ENCODE measurements at regions not wholly inside any gene's neighbourhood (a gene's known extent, or its start where the extent isn't known, plus 50 kb on each side); places are given as distances from the start of the nearest gene placed in this dataset.

- TF ChIP-seq CTCF (IDR thresholded peaks at IDR 0.05) (no peak), ZFX (IDR thresholded peaks at IDR 0.05; ENCODE audit: borderline replicate concordance) (no peak)
- H3K27ac ChIP-seq, result no peak overlapping the region
Measured at GRCh38 chr7:22574754-22575520, 74.9 kb upstream of the STEAP1B start.

DNA sequence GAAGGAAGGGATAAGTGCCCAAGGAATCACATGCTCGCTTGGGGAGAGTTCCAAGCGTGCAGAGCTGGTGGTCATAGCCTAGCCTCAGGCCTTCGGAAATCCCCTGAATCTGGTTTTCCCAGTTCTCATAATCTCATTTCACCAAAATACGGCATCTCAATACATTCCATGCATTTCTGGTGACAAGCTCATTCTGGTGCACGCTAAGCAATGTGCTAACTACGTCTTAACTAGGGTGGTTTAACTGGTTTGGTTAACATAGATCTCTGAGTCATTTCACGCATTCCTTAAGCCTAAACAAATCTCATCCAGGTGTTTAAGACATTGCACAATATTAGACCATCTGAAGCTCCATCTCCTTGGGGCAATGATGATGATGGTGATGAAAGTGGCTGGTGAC is 72.9 kb upstream of the STEAP1B start:
- TF ChIP-seq ZFX (IDR thresholded peaks at IDR 0.05; ENCODE audit: borderline replicate concordance) (no peak), CTCF (IDR thresholded peaks at IDR 0.05) (no peak)
- H3K27ac ChIP-seq, result no peak overlapping the region

- no peak overlapping the region for H3K27ac ChIP-seq
- TF ChIP-seq CTCF (IDR thresholded peaks at IDR 0.05) (no peak), ZFX (IDR thresholded peaks at IDR 0.05; ENCODE audit: borderline replicate concordance) (no peak)
Measured at GRCh38 chr7:22572292-22572691, 72.3 kb upstream of the STEAP1B start.

DNA sequence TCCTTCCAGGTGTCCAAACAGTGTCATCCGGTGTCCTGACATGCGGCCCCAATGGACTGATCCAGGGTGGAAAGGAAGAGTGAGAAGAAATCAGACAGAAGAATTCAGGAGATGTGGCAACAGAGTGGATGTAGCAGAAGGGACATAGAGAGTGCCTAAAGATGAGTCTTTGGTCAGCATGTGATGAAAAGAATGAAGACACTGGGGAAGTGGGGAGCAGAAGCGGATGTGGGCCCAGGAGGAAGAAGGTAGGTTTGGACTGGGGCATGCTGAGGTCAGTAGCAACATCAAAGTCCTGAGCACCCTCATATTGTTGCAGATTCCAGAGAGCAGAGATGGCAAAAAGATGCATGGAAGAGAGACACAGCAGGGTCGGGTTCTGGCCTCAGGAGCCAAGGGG is 71.8 kb upstream of the STEAP1B start:
- no peak overlapping the region for H3K27ac ChIP-seq
- TF ChIP-seq ZFX (IDR thresholded peaks at IDR 0.05; ENCODE audit: borderline replicate concordance) (no peak), CTCF (IDR thresholded peaks at IDR 0.05) (no peak)

- TF ChIP-seq ZFX (IDR thresholded peaks at IDR 0.05; ENCODE audit: borderline replicate concordance) (no peak), CTCF (IDR thresholded peaks at IDR 0.05) (no peak)
- no peak overlapping the region for H3K27ac ChIP-seq
Measured at GRCh38 chr7:22569586-22570321, 69.8 kb upstream of the STEAP1B start.

DNA sequence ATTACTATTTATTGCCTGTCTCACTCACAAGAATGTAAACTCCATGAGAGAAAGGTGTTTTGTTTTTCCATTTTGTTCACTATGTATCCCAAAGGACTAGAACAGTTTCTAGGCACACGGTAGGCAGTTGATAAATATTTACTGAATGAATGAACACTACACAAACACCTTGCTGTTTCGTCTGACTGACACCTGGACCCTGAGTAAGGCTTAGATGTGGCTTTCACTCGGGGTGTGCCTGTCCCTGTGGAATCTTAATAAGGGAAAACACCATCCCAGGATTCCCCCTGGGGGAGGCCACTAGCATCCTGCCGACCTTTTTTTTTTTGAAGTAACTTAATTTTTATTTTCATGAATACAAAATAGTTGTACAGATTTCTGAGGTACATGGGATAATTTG is 66.6 kb upstream of the STEAP1B start:
- H3K27ac ChIP-seq, result no peak overlapping the region

More for the DNA sequence above, 66.6 kb upstream of the STEAP1B start:
- TF ChIP-seq ZFX (IDR thresholded peaks at IDR 0.05; ENCODE audit: borderline replicate concordance) (no peak), CTCF (IDR thresholded peaks at IDR 0.05) (no peak)
